Smooth muscle cell (in vitro differentiated cells): ENCODE measurements at regions not wholly inside any gene's neighbourhood (a gene's known extent, or its start where the extent isn't known, plus 50 kb on each side); places are given as distances from the start of the nearest gene placed in this dataset.

ENCODE experiments used
- DNase-seq: peaks from one replicate; lab custom pipeline; 2025; ENCODE audit not compliant: unreplicated experiment; lab: John Stamatoyannopoulos, UW
- H2AFZ ChIP-seq: fragments of 200-600 bp; sonication (generic); 2 replicates; pipeline ENCODE4 v1.6.0; 2016; ENCODE audit warnings: antibody characterized with exemption, low read depth, mild to moderate bottlenecking
- H3F3A ChIP-seq: fragments of 200-600 bp; sonication (generic); 2 replicates; pipeline ENCODE4 v1.6.0; 2017; ENCODE audit warnings: antibody characterized with exemption, low read depth
- H3K27ac ChIP-seq: fragments of 200-600 bp; sonication (generic); 2 replicates; pipeline ENCODE4 v1.5.1; 2016; ENCODE audit warnings: low read depth, mild to moderate bottlenecking
- H3K27me3 ChIP-seq: fragments of 200-600 bp; sonication (generic); 2 replicates; pipeline ENCODE4 v1.6.1; 2016; ENCODE audit warnings: low read depth, mild to moderate bottlenecking
- H3K36me3 ChIP-seq: fragments of 200-600 bp; sonication (generic); 2 replicates; pipeline ENCODE4 v1.5.1; 2016; ENCODE audit warnings: low read depth
- H3K4me1 ChIP-seq: fragments of 200-600 bp; sonication (generic); 2 replicates; pipeline ENCODE4 v1.5.1; 2016; ENCODE audit warnings: low read depth
- H3K4me2 ChIP-seq: fragments of 200-600 bp; sonication (generic); 2 replicates; pipeline ENCODE4 v1.6.0; 2016; ENCODE audit warnings: mild to moderate bottlenecking
- H3K4me3 ChIP-seq: fragments of 200-600 bp; sonication (generic); 2 replicates; pipeline ENCODE4 v1.5.1; 2016; ENCODE audit warnings: mild to moderate bottlenecking
- H3K79me2 ChIP-seq: fragments of 200-600 bp; sonication (generic); 2 replicates; pipeline ENCODE4 v1.6.0; 2016; ENCODE audit warnings: low read depth, mild to moderate bottlenecking
- H3K9ac ChIP-seq: fragments of 200-600 bp; sonication (generic); 2 replicates; pipeline ENCODE4 v1.6.0; 2016; ENCODE audit warnings: low read depth
- H3K9me3 ChIP-seq: fragments of 200-600 bp; sonication (generic); replicated peaks from 2 replicates; pipeline ENCODE4 v1.5.1; 2016; ENCODE audit warnings: low read depth
- H4K20me1 ChIP-seq: fragments of 200-600 bp; sonication (generic); 2 replicates; pipeline ENCODE4 v1.6.0; 2016; ENCODE audit warnings: low read depth
- CTCF ChIP-seq: fragments of 200-600 bp; sonication (generic); IDR thresholded peaks from 2 replicates; pipeline ENCODE4 v1.5.1; 2017; ENCODE audit warnings: borderline replicate concordance, mild to moderate bottlenecking, antibody characterized with exemption; ENCODE audit not compliant: insufficient read depth, poor library complexity, severe bottlenecking
- WGBS: methylation state at CpG from one replicate; pipeline ENCODE4 v1.1.7; 2016; ENCODE audit warnings: low lambda C conversion rate; 5-methylcytosine and 5-hydroxymethylcytosine counted together

GRCh38 chr20:57051096-57051495, 215.3 kb downstream of the BMP7 start:
- WGBS = 92% methylated on average over 4 of the region's 4 CpGs
- Histone ChIP-seq H4K20me1 (no peaks in the 10 kb centered on the region), H3K4me3 (no peak overlapping the region), H3K36me3 (no peaks in the 10 kb centered on the region), H3K79me2 (no peaks in the 10 kb centered on the region), H3K9me3 (no peaks in the 10 kb centered on the region), H3K4me2 (no peak overlapping the region), H3K9ac (no peak overlapping the region), H3K4me1 (peaks cover 4% of the 10 kb centered on the region), H3K27me3 (no peaks in the 10 kb centered on the region), H3K27ac (no peak overlapping the region), H3F3A (no peaks in the 10 kb centered on the region), H2AFZ (no peak overlapping the region)
- TF ChIP-seq CTCF = no peak
- DNase-seq = no peak

- Histone ChIP-seq H3K9me3 (no peaks in the 10 kb centered on the region), H3K4me1 (peaks cover 9% of the 10 kb centered on the region), H3K4me3 (no peak overlapping the region), H3K9ac (no peak overlapping the region), H3K79me2 (no peaks in the 10 kb centered on the region), H2AFZ (no peak overlapping the region), H3K36me3 (no peaks in the 10 kb centered on the region), H3K27me3 (no peaks in the 10 kb centered on the region), H3F3A (no peaks in the 10 kb centered on the region), H4K20me1 (no peaks in the 10 kb centered on the region), H3K4me2 (no peak overlapping the region), H3K27ac (no peak overlapping the region)
- DNase-seq = no peak
- TF ChIP-seq CTCF = no peak
- WGBS = 96% methylated on average over 5 of the region's 5 CpGs
Measured at GRCh38 chr20:57053067-57053466, 213.4 kb downstream of the BMP7 start.

DNA sequence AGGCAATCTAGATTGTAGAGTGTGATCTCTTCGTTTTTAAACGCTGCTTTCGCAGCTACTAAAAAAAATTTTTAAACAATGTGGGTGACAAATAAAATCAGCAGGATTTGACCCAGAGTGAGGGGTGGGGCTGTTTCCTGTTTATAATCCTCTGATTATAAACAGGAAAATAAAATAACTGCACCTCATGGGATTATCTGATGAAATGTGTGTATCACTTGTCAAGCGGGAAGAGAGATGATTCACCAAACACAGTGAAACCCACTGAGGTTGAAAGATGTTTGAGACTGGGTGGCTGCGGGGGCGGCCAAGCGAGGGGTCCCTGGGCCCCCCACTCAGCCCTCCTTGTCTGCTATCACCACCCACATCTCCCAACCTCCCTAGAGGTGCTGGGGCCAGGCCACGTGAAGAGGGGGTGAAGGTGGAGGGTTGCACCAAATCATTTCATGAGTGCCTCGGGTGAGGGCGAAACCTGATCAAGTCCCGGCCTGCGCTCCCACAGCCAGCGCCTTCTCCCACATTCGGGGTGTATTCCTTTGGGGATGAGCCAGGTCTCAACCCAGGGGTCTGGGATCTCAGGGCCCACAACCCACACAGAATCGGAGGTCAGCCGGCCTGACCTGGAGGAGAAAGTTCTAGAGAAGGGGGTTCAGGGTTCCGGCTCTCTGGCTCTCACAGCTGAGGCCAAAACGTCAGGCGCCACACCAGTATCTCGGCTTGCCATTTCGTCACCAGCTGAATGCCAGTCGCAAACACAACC, 212.5 kb downstream of the BMP7 start:
- Histone ChIP-seq H3K27ac (no peak overlapping the region), H3K4me3 (no peak overlapping the region), H3F3A (no peaks in the 10 kb centered on the region), H3K27me3 (no peaks in the 10 kb centered on the region), H3K36me3 (no peaks in the 10 kb centered on the region), H3K4me2 (no peak overlapping the region), H2AFZ (no peak overlapping the region), H3K79me2 (no peaks in the 10 kb centered on the region), H3K9me3 (no peaks in the 10 kb centered on the region), H4K20me1 (no peaks in the 10 kb centered on the region), H3K4me1 (peaks cover 9% of the 10 kb centered on the region), H3K9ac (no peak overlapping the region)
- no peak for TF ChIP-seq CTCF
- WGBS = 96% methylated on average over 22 of the region's 22 CpGs
- no peak for DNase-seq

DNA sequence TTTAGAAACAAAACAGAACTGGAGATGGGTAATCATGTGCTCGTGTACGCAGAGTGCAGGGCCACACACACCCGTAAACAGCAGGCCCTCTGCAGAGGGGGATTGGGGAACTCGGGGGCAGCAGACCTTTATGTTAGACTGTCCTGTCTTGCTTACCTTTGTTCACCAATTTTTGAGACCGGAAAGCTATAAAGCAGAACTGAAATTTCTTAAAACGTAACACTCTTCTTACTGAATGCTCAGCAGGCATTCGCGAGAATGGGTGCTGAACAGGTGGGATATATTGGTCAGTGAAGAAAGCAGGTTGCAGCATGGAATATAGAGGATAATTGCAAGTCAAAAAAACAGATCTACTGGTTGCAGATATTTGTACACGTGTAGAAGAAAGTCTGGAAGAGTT, 211.1 kb downstream of the BMP7 start:
- 92% methylated on average over 9 of the region's 9 CpGs for WGBS
- no peak for TF ChIP-seq CTCF
- DNase-seq = no peak

More for the DNA sequence above, 211.1 kb downstream of the BMP7 start:
- Histone ChIP-seq H3K27ac (no peak overlapping the region), H4K20me1 (no peaks in the 10 kb centered on the region), H3K79me2 (no peaks in the 10 kb centered on the region), H3F3A (no peaks in the 10 kb centered on the region), H3K36me3 (no peaks in the 10 kb centered on the region), H2AFZ (no peak overlapping the region), H3K9ac (no peak overlapping the region), H3K4me1 (peaks cover 9% of the 10 kb centered on the region), H3K27me3 (no peaks in the 10 kb centered on the region), H3K4me2 (no peak overlapping the region), H3K9me3 (no peaks in the 10 kb centered on the region), H3K4me3 (no peak overlapping the region)
